ENCODE measurements at regions not wholly inside any gene's neighbourhood (a gene's known extent, or its start where the extent isn't known, plus 50 kb on each side); places are given as distances from the start of the nearest gene placed in this dataset.
"Not testable (repeated sequence)": the region's sequence is repeated elsewhere in the genome, so short reads cannot be mapped to it uniquely, and the experiment has no call there.

- no peak overlapping the region for H3K4me3 Mint-ChIP-seq
- DNase-seq: no peak
Measured at GRCh38 chr5:40429258-40430100, 250.2 kb upstream of the PTGER4 start.

GRCh38 chr5:40428815-40429214, 250.9 kb upstream of the PTGER4 start:
- Mint-ChIP-seq H3K27ac (no peak overlapping the region), H3K27me3 (no peaks in the 10 kb centered on the region), H3K4me1 (peaks cover 30% of the 10 kb centered on the region)

More at GRCh38 chr5:40429258-40430100, 250.2 kb upstream of the PTGER4 start:
- Mint-ChIP-seq H3K9me3 (peaks cover 11% of the 10 kb centered on the region), H3K27me3 (no peaks in the 10 kb centered on the region), H3K27ac (peak overlapping the region; percentile 22), H3K4me1 (peaks cover 34% of the 10 kb centered on the region), H3K36me3 (peaks cover 13% of the 10 kb centered on the region)

GRCh38 chr5:40428126-40428525, 251.6 kb upstream of the PTGER4 start:
- H3K27ac Mint-ChIP-seq: no peak overlapping the region
- peaks cover 25% of the 10 kb centered on the region for H3K4me1 Mint-ChIP-seq
- H3K9me3 Mint-ChIP-seq: peaks cover 14% of the 10 kb centered on the region
- peaks cover 13% of the 10 kb centered on the region for H3K36me3 Mint-ChIP-seq
- DNase-seq: no peak
- H3K27me3 Mint-ChIP-seq: no peaks in the 10 kb centered on the region
- no peak overlapping the region for H3K4me3 Mint-ChIP-seq

More at GRCh38 chr5:40428815-40429214, 250.9 kb upstream of the PTGER4 start:
- DNase-seq: no peak
- peaks cover 13% of the 10 kb centered on the region for H3K36me3 Mint-ChIP-seq
- H3K4me3 Mint-ChIP-seq: no peak overlapping the region
- peaks cover 11% of the 10 kb centered on the region for H3K9me3 Mint-ChIP-seq

GRCh38 chr5:40417046-40417810, 262.5 kb upstream of the PTGER4 start:
- not testable (repeated sequence) for DNase-seq, H3K27ac Mint-ChIP-seq, H3K4me1 Mint-ChIP-seq, H3K4me3 Mint-ChIP-seq, H3K27me3 Mint-ChIP-seq
- peaks cover 34% of the 10 kb centered on the region for H3K9me3 Mint-ChIP-seq
- peaks cover 14% of the 10 kb centered on the region for H3K36me3 Mint-ChIP-seq

- no peak for DNase-seq
- peaks cover 32% of the 10 kb centered on the region for H3K9me3 Mint-ChIP-seq
- H3K27me3 Mint-ChIP-seq: no peaks in the 10 kb centered on the region
- H3K27ac Mint-ChIP-seq: no peak overlapping the region
- H3K4me1 Mint-ChIP-seq: peaks cover 6% of the 10 kb centered on the region
- H3K36me3 Mint-ChIP-seq: peaks cover 14% of the 10 kb centered on the region
- no peak overlapping the region for H3K4me3 Mint-ChIP-seq
Measured at GRCh38 chr5:40416588-40416987, 263.1 kb upstream of the PTGER4 start.

- Mint-ChIP-seq H3K4me3 (no peak overlapping the region), H3K27ac (no peak overlapping the region), H3K9me3 (peaks cover 30% of the 10 kb centered on the region), H3K4me1 (peaks cover 11% of the 10 kb centered on the region), H3K27me3 (no peaks in the 10 kb centered on the region), H3K36me3 (peaks cover 12% of the 10 kb centered on the region)
- no peak for DNase-seq
Measured at GRCh38 chr5:40416098-40416497, 263.6 kb upstream of the PTGER4 start.

- Mint-ChIP-seq H3K36me3 (peaks cover 10% of the 10 kb centered on the region), H3K4me1 (peaks cover 22% of the 10 kb centered on the region), H3K27me3 (no peaks in the 10 kb centered on the region), H3K27ac (no peak overlapping the region), H3K4me3 (no peak overlapping the region), H3K9me3 (peaks cover 22% of the 10 kb centered on the region)
- DNase-seq: no peak
Measured at GRCh38 chr5:40414922-40415321, 264.8 kb upstream of the PTGER4 start.

GRCh38 chr5:40413743-40414142, 266.0 kb upstream of the PTGER4 start:
- H3K4me1 Mint-ChIP-seq: peaks cover 28% of the 10 kb centered on the region
- peaks cover 12% of the 10 kb centered on the region for H3K36me3 Mint-ChIP-seq
- H3K9me3 Mint-ChIP-seq: peaks cover 16% of the 10 kb centered on the region
- DNase-seq: no peak
- no peak overlapping the region for H3K27ac Mint-ChIP-seq
- H3K4me3 Mint-ChIP-seq: no peak overlapping the region
- no peaks in the 10 kb centered on the region for H3K27me3 Mint-ChIP-seq

GRCh38 chr5:40412771-40413170, 266.9 kb upstream of the PTGER4 start:
- Mint-ChIP-seq H3K9me3 (peaks cover 14% of the 10 kb centered on the region), H3K27me3 (no peaks in the 10 kb centered on the region)

GRCh38 chr5:40410964-40411635, 268.6 kb upstream of the PTGER4 start:
- no peak for DNase-seq
- no peaks in the 10 kb centered on the region for H3K27me3 Mint-ChIP-seq
- peak overlapping the region; percentile 95 for H3K27ac Mint-ChIP-seq
- peaks cover 44% of the 10 kb centered on the region for H3K4me1 Mint-ChIP-seq
- peaks cover 28% of the 10 kb centered on the region for H3K36me3 Mint-ChIP-seq
- peak overlapping the region; percentile 74 for H3K4me3 Mint-ChIP-seq
- peaks cover 15% of the 10 kb centered on the region for H3K9me3 Mint-ChIP-seq

More at GRCh38 chr5:40412771-40413170, 266.9 kb upstream of the PTGER4 start:
- peaks cover 18% of the 10 kb centered on the region for H3K36me3 Mint-ChIP-seq
- H3K4me3 Mint-ChIP-seq: no peak overlapping the region
- H3K27ac Mint-ChIP-seq: no peak overlapping the region
- peaks cover 31% of the 10 kb centered on the region for H3K4me1 Mint-ChIP-seq
- DNase-seq: no peak

- H3K27me3 Mint-ChIP-seq: no peaks in the 10 kb centered on the region
- peaks cover 15% of the 10 kb centered on the region for H3K9me3 Mint-ChIP-seq
- peaks cover 52% of the 10 kb centered on the region for H3K4me1 Mint-ChIP-seq
- peak overlapping the region; percentile 95 for H3K27ac Mint-ChIP-seq
- peak; percentile 64 for DNase-seq
- peaks cover 33% of the 10 kb centered on the region for H3K36me3 Mint-ChIP-seq
- peak overlapping the region; percentile 74 for H3K4me3 Mint-ChIP-seq
Measured at GRCh38 chr5:40410231-40410861, 269.4 kb upstream of the PTGER4 start.

- peak; percentile 43 for DNase-seq
- Mint-ChIP-seq H3K9me3 (peaks cover 15% of the 10 kb centered on the region), H3K4me1 (peaks cover 59% of the 10 kb centered on the region), H3K4me3 (peak overlapping the region; percentile 71), H3K36me3 (peaks cover 36% of the 10 kb centered on the region), H3K27me3 (no peaks in the 10 kb centered on the region), H3K27ac (peak overlapping the region; percentile 95)
Measured at GRCh38 chr5:40409601-40410000, 270.1 kb upstream of the PTGER4 start.

GRCh38 chr5:40406741-40407211, 272.9 kb upstream of the PTGER4 start:
- H3K27ac Mint-ChIP-seq: peak overlapping the region; percentile 99
- peak overlapping the region; percentile 54 for H3K4me3 Mint-ChIP-seq
- DNase-seq: no peak
- H3K9me3 Mint-ChIP-seq: peaks cover 23% of the 10 kb centered on the region
- H3K27me3 Mint-ChIP-seq: no peaks in the 10 kb centered on the region
- H3K36me3 Mint-ChIP-seq: peaks cover 40% of the 10 kb centered on the region
- H3K4me1 Mint-ChIP-seq: peaks cover 75% of the 10 kb centered on the region

- Mint-ChIP-seq H3K9me3 (peaks cover 20% of the 10 kb centered on the region), H3K27ac (peak overlapping the region; percentile 99), H3K4me3 (peak overlapping the region; percentile 54), H3K4me1 (peaks cover 75% of the 10 kb centered on the region), H3K36me3 (peaks cover 37% of the 10 kb centered on the region), H3K27me3 (no peaks in the 10 kb centered on the region)
- DNase-seq: no peak
Measured at GRCh38 chr5:40405996-40406740, 273.5 kb upstream of the PTGER4 start.
